GM19467 (cell line): ENCODE measurements at regions not wholly inside any gene's neighbourhood (a gene's known extent, or its start where the extent isn't known, plus 50 kb on each side); places are given as distances from the start of the nearest gene placed in this dataset.
"Not testable (repeated sequence)": the region's sequence is repeated elsewhere in the genome, so short reads cannot be mapped to it uniquely, and the experiment has no call there.

Experiments
- ATAC-seq: cut with Tn5 transposase; IDR thresholded peaks from one replicate; pipeline ENCODE4 v1.9.1; 2021; ENCODE audit warnings: mild to moderate bottlenecking, moderate library complexity; ENCODE audit not compliant: unreplicated experiment

DNA sequence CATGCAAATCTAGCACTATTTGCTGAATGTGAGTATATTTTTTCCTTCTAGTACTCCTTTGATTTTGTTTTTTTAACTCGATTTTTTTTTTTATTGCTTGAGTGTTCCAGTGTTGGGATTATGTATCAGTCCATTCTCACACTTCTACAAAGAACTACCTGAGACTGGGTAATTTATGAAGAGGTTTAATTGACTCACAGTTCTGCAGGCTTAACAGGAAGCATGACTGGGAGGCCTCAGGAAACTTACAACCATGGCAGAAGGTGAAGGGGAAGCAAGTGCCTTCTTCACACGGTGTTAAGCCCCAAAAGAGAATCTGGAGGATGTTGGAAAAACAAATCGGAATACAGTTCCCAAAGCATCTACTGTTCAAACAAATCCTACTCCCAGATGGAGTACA is 69.1 kb downstream of the ZNF518B start:
- ATAC-seq, result not testable (repeated sequence)

DNA sequence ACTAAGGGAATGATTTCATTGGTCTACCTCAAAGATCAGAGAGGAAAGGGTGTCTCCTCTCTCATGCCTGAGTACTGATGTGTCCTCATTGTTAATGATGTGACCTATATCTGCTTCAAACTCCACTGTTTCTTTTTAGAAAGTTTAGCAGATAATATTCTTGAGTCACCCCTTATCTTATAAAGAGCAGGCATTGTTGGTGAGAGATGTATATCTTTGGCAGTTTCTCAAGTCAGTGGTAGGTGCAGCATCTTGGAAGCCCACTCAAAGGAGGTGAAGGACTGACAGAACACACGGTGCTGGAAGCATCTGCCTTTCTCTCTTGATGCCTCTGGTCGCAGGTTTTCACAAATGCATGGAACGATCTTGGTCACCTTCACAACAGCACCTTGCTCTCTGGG is 71.2 kb downstream of the ZNF518B start:
- ATAC-seq, result no peak

DNA sequence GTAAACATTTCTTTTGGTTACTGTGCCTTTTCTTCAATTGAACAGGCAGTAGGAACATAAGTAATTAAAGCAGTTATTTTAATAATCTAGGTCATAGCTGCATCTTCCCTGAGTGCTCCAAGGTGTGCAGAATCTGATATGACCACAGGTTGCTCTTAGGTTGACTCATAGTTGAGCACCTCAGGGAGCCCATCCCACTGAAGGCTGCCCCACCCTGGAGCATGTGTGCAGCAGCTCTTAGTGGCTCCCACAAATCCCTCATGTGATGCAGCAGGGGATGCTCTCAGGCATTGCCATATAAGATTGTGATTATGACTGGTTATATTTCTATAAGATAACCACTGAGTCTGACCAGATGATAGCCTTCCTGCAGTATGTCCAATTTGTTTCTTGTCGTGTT is 72.3 kb downstream of the ZNF518B start:
- ATAC-seq, result no peak

DNA sequence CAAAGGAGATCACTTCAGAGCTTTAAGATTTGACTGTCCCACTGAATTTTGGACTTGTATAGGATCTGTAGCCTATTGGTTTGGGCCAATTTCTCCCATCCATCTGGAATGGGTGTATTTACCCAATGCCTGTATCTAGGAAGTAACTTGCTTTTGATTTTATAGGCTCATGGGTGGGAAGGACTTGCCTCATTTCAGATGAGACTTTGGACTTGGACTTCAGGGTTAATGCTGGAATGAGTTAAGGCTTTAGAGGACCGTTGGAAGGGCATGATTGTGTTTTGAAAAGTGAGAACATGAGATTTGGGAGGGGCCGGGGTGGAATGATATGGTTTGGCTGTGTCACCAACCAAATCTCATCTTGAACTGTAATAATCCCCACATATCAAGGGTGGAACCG is 73.8 kb downstream of the ZNF518B start:
- no peak for ATAC-seq

DNA sequence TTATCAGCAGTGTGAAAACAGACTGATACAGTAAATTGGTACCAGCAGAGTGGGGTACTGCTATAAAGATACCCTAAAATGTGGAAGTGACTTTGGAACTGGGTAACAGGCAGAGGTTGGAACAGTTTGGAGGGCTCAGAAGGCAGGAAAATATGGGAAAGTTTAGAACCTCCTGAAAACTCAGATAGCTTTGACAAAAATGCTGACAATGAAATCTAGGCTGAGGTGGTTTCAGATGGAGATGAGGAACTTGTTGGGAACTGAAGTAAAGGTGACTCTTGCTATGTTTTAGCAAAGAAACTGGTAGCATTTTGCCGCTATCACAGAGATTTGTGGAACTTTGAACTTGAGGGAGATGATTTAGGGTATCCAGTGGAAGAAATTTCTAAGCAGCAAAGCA is 75.1 kb downstream of the ZNF518B start:
- not testable (repeated sequence) for ATAC-seq

DNA sequence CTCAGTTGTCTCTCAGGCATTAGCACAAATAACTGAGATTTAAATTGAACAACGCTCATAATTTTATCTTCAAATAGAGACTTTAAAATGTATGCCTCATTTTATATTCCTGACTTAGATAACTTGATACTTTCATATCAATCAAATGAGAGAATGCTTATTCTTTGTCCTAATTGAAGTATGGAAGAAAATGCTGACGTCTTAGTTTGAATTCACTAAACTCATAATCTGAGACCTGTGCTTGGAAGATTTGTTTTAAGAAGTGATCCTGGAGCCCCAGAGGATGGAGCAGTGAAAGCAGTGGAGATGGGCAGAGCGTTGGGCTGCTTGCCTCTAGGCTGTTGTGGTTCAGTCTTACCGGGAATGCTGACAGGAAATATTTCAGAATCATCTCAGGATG is 76.1 kb downstream of the ZNF518B start:
- no peak for ATAC-seq

DNA sequence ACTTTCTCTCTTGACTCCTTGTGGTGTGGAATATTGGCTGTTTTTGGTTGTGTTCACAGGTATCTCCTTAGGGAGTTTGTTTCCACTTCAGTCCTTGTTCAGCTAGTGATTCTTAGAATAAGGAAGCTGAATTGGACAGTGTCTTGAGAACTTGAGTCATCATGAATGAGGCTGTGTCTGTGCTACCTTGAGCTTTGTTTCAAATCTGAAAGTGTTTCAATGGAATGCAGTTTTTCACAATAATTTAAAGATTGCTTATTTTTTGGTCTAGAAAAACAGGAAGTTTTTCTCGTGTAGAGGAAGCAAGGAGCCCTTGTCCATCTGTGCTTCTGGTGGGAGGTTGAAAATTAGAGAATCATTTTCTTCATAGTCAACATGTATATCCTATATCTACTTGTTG is 76.5 kb downstream of the ZNF518B start:
- ATAC-seq, result no peak

DNA sequence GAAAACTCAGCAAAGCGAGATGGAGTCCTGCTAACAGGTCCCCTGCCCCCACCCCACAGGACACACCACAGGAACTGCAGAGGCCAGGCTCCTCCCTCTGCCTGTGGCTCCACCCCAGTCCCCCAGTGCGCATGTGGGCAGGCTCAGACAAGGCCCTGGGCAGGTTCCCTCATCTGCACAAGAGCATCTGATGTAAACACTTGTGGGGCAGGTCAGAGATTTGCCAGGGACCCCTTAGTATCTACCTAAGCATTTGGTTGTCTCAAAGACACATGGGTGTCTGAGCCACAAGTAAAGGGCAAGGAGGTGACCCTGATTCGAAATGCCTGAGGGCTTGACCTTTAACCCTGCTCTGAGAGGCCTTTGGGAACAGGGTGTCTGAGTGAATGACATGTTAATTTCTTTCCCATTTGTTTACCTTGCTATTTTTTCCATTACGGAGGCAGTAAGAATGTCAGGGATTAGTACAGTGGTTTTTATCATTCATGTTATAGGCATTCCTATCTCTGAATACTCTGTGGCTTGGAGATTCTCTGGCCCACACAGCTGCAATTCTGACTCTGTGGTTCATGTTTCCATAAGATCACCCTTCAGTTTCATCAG is 85.3 kb downstream of the ZNF518B start:
- ATAC-seq, result no peak

DNA sequence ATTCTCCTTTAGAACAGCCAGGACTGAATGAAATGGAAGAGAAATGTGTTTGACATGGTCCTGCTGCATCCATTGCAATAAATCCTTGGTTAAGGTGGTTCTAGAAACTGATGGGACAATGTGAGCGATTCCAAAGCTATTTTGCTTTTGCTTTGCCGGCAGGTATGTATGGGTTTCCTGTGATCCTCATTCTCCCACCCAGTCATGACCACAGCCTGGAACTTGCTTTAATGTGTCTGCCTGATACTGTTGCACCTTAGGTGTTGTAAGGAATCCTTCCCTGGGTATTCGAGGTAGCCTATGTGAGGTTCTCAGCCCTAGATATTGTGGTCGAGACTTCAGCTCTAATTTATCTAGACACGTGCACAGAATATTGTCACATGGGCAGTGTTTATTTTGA is 86.1 kb downstream of the ZNF518B start:
- no peak for ATAC-seq

DNA sequence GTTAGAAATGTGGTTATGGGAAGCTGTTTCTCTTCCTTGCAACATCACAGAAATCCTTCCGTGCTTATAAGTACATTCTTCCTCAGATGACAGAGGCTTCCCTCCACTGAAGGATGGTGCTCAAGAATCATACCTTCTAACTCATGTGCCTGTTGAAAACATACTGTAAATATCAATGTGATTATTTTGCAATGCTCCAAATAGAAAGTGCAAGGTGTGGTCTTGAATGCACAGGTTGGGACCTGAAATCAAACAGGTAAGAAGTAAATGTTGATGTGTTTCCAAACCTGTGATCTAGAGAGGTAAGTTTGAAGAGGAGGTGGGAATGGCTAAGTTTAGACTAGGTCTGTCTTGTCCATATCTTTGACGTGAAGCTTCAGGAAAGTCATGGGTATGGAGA is 87.7 kb downstream of the ZNF518B start:
- no peak for ATAC-seq

DNA sequence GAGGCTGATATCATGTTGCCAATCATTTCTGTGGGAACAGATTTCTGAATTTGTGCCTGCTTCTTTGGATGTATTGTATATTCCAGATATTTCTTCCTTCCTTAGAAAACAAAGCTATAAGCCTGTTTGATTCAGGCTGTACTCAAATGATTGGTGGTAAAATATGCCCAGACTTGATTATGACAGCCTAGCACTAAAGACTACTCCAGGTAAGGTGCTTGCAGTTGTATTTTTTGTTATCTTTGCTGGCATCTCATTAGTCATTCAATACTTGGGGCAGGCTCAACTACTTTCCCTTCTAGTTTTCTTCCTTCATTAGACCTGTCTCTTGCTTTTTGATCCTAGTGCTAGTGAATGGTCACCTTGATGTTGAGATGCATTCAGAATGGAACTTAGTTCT is 90.6 kb downstream of the ZNF518B start:
- ATAC-seq, result no peak

DNA sequence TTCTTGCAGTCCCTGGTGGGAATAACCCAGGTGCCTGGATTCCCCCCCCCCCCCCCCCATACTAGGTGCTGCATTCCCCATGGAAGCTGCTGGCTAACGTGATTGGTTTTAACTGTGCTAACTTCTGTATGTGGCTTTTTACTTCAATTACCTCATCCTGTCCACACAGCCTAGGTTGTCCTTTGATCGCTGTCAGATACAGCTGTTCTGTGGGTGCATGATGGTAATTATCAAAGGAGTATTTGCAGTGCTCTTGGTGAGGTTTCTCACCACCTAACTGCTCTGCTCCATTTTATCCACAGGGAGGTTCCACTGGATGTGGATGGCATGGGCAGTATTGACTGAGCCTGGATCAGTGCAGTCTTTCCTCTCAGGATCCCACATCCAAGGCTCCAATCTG is 93.0 kb downstream of the ZNF518B start:
- no peak for ATAC-seq

DNA sequence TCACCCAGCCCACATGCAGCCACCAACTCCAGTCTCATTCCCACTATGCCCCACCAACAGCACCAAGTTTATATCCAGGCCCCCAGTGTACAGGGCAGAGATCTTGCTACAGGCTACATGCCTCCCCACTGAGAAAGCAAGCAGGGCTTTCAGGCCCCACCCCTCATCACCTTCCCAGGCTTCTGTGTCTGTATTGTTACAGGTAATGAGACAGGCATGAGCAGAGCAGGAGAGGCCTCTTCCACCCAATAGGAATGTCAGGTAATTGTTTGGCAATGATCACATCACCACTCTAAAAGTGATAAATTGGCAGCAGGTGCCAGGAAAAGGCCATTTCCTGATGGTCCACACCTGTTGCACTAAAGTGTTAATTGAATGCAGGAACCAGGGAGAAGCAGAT is 102.5 kb downstream of the ZNF518B start:
- ATAC-seq, result no peak

DNA sequence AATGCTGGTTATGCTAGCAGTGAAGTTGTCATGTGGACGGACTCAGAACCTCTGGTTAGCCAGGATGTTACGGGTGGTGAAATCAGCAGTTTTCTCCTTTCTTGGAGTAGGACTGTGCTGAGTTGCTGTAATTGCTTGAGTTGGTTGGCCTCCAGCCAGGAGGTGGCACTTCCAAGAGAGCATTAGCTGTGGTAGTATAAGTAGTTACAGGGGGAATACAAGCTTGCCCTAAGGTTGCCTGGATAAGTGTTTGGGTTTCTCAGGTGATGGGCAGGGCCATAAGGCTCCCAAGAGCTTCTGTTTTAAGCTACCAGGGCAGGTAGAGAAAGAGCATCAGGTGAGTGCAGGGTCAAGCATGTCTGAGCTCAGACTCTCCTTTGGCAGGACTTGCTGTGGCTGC is 103.0 kb downstream of the ZNF518B start:
- ATAC-seq, result no peak

DNA sequence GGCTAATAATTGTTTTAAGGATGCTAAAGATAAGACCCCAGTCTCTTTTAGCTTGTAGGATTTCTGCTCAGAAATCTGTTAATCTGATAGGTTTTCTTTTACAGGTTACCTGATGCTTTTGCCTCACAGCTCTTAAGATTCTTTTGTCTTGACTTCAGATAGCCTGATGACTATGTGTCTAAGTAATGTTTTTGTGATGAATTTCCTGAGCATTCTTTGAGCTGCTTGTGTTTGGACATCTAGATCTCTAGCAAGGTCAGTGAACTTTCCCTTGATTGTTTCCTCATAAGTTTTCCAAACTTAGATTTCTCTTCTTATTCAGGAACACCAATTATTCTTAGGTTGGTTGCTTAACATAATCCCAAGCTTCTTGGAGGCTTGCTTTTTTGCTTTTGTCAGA is 104.1 kb downstream of the ZNF518B start:
- ATAC-seq, result no peak

DNA sequence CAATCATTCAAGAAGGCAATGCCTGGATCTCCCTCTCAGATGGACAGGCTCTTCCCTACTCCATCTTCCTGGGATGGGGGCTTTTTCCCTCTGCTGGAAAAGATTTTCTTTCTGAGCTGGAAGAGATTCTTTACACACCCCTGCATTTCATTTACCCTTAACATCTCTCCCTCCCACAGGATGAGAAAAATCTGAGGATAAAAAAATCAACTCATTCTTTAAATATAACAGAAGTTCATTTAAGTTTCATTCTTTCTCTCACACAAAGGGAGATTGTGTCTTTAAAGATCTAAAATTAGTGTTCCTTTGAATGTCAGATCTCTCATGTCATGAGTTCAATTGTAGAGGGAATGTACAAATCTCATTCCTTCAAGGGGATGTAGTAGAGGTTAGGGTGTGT is 109.0 kb downstream of the ZNF518B start:
- no peak for ATAC-seq

DNA sequence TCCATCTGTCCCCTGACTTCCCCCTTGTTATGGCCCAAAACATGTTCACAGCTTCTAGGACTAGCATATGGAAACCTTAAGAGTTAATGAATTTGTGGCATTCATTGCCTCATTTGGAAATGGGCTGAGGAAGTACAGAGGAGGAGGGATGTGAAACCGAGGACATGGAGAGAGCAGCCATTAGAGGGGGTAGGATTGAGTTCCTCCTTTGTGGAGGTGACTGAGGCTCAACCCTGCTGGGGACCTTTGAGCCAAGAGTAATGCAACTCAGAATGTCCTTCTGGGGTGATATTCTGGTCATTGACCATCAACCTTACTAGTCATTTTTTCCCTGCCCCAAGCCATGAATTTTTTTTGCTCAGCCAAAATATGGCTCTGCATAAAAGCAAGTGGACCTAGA is 109.4 kb downstream of the ZNF518B start:
- ATAC-seq, result no peak

DNA sequence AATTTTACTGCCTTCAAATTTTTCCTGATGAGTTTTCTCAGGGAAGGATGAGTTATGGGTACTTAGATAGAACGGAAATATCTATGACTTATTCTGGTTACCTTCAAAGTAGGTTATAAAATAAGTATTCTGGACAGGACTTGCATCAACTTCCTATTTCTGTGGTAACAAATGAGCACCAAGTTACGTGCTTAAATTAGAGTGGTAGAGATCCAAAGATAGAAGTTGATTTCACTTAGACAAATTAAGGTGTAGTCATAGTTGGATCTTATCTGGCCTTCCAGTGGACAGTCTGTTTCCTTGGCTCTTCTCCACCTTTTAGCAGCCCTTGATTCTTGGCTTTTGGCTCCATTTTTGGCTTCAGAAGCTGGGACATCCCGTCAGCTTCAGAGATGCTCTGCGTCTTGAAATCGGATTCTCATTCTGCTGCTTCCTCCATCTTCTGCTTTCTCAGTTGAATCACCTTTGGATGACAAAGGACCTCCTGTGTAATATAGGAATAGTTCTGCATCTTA is 109.9 kb downstream of the ZNF518B start:
- no peak for ATAC-seq

DNA sequence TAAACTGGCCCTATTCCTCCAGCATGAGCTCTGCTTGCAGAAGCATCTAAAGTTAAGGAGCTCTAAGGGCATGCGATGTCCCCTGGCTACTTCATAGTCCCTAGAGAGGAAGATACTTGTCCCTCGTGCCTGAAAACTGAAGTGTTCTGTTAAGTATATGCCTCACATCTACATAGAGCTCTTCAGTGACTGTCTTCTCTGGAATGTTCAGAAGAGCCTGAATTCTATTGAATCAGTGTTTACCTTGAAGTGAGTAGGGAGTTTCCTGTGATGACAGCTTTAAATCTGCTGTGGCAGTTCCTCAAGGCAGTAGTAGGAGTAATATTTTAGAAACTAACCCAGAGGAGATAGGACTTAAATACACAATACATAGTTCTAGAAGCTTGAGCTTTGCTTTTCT is 111.2 kb downstream of the ZNF518B start:
- ATAC-seq, result no peak

DNA sequence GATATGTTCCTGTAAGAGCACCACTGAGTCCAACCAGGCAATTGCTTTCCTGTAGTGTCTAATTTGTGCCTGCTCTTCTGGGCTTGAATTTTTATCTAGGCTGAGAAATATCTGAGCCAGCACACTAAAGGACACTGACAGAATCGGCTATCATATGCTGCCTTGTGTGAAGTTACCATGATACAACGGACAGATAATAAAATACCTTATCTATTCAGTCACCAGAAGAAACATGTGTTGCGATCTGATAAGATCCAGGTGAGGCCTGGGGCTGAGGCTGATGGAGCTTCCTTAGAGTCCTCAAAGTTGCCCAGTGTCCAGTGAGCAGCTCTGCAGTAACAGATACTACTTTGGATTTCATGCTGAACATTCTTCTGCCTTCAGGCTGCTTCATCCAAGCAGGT is 111.8 kb downstream of the ZNF518B start:
- ATAC-seq, result no peak

DNA sequence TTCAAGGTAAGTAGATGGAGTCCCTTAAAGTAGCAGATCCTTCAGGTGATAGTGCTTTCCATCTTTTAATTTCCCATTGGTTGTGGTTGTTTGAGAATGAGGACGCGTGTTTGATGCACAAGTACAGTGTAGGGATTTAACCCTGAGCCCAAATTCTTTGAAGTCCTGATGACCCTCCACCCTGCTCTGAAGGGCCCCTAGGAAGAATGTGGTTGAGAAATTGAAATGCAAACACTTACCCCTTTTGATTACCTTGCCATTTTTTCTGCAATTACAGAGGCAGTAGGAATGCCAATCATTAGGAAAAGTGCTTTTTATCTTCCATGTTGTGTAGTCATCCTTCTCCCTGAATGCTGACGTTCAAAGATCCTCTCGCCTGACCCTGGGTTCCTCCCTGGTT is 112.4 kb downstream of the ZNF518B start:
- no peak for ATAC-seq

DNA sequence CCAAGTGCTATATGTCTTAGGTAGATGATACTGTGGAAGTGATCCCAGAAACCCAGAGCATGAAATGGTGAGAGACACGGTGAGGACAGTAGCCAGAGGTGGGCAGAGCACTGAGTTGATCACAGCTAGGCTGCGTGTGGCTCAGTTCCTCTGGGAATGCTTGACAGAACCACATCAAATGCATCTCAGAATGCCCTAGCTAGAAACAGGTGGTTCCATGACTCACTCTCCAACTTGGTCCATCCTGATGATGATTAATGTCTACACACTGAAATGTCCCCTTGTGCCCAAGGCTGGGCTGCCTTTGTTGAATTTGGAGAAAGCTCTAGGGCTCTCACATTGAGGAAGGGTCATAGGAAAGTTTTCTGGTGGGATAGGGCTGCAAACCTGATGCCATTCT is 113.6 kb downstream of the ZNF518B start:
- ATAC-seq, result no peak

DNA sequence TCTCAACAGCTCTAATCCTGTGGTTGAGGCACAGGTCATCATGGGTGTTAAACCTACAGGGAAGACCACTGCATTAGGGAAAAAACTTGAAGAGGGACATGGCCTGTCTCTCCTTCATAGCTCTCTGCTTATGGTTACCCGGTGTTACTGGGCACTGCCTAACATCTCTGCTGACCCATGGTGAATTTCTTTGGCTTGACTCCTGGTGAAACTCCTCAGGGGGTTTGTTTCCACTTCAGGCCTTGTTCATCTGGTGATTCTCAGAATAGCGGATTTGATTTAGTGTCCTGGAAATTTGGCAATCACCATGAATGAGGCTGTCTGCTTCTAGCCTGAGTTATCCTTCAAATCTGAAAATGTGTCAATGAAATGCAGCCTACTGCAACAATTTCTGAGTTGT is 114.4 kb downstream of the ZNF518B start:
- no peak for ATAC-seq
